ENCODE measurements at regions not wholly inside any gene's neighbourhood (a gene's known extent, or its start where the extent isn't known, plus 50 kb on each side); places are given as distances from the start of the nearest gene placed in this dataset.

DNA sequence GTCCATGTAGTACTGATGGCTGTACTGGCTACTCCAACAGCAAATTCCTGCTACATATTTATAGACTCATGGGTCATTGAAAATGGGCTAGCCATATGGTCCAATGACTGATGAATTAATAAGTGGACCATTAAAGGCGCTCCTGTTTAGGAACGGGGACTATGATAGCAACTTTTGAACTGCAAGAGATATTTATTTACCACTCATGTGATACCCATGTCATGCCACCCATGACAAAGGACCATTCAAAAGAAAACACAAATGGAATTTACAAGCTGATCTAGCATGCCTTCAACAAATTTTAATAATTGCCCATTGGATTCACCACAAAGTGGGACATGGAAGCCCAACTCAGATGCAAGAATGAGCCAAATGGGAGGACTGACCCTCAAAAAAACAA, 240.0 kb upstream of the GALNTL6 start:
- H3K23me2 ChIP-seq (ENCODE audit: low read depth, low read length): no peaks in the 10 kb centered on the region
- WGBS, 2 experiments (ENCODE audit: extremely low coverage in 1 of 2, insufficient coverage in 1 of 2, insufficient read length in 1 of 2, insufficient replicate concordance in 2 of 2, low coverage in 1 of 2, low lambda C conversion rate in 2 of 2, missing lambda C conversion rate in 1 of 2): 94% methylated on average over 2 of the region's 2 CpGs; no CpG with 5 or more reads in 1 of the 2 experiments
- no peak overlapping the region for H4K5ac ChIP-seq (ENCODE audit: insufficient read length, low read depth, low read length)
- H3K14ac ChIP-seq (ENCODE audit: insufficient read length): no peak overlapping the region
- no peaks in the 10 kb centered on the region for H3K4me1 ChIP-seq (replicated peaks in 1 of 4; ENCODE audit: control insufficient read depth in 3 of 4, insufficient read depth in 4 of 4, low read length in 3 of 4)
- no peak overlapping the region for H3K4ac ChIP-seq (replicated peaks; ENCODE audit: insufficient read length, low read depth, low read length)
- H4K91ac ChIP-seq (replicated peaks; ENCODE audit: insufficient read length, low read length): no peak overlapping the region
- no peak overlapping the region for H3K27ac ChIP-seq (ENCODE audit: low read depth, low read length)
- H3K18ac ChIP-seq (ENCODE audit: extremely low read depth, low read length): no peak overlapping the region
- H4K20me1 ChIP-seq (replicated peaks in 1 of 2; ENCODE audit: control insufficient read depth in 1 of 2, insufficient read depth in 2 of 2, low read length in 2 of 2): no peaks in the 10 kb centered on the region
- no peak overlapping the region for H2BK12ac ChIP-seq (ENCODE audit: low read depth, low read length)
- H3K36me3 ChIP-seq (ENCODE audit: control insufficient read depth in 2 of 4, insufficient read depth in 4 of 4, low read length in 3 of 4): no peaks in the 10 kb centered on the region
- DNase-seq (ENCODE audit: low read depth in 1 of 2, low spot score in 2 of 2): no peak
- H3K27me3 ChIP-seq (replicated peaks in 1 of 4; ENCODE audit: control insufficient read depth in 3 of 4, extremely low read depth in 1 of 4, insufficient read depth in 3 of 4, low read length in 3 of 4): no peaks in the 10 kb centered on the region
- no peaks in the 10 kb centered on the region; a peak in 1 of 4 replicates for H3K9me3 ChIP-seq (ENCODE audit: insufficient read depth in 2 of 2, low read depth in 1 of 2, low read length in 1 of 2)
- H2BK120ac ChIP-seq (replicated peaks; ENCODE audit: low read depth, low read length): no peak overlapping the region
- POLR2A ChIA-PET (ENCODE audit: partially characterized antibody): no interaction called here
- no peak overlapping the region for H4K8ac ChIP-seq (ENCODE audit: extremely low read depth, insufficient read depth, low read length)
- no peak overlapping the region for H2BK20ac ChIP-seq (ENCODE audit: low read length)
- H2BK15ac ChIP-seq (ENCODE audit: low read length): no peak overlapping the region
- H2BK5ac ChIP-seq (ENCODE audit: low read depth, low read length): no peak overlapping the region
- H3K4me3 ChIP-seq (ENCODE audit: extremely low read depth in 1 of 4, insufficient read depth in 2 of 4, low read depth in 3 of 4, low read length in 4 of 4): no peak overlapping the region
- no peak overlapping the region for H3K4me2 ChIP-seq (ENCODE audit: insufficient read depth in 1 of 2, low read depth in 2 of 2, low read length in 2 of 2)
- H3K56ac ChIP-seq (replicated peaks; ENCODE audit: insufficient read length, low read depth, low read length): no peak overlapping the region
- no peaks in the 10 kb centered on the region for H3K79me2 ChIP-seq (ENCODE audit: control insufficient read depth in 1 of 2, insufficient read depth in 2 of 2, low read length in 2 of 2)
- H3K9ac ChIP-seq (replicated peaks in 1 of 4; ENCODE audit: extremely low read depth in 1 of 4, low read depth in 3 of 4, low read length in 3 of 4): no peak overlapping the region
- FAIRE-seq: no peak
- CTCF ChIA-PET (ENCODE audit: partially characterized antibody): no interaction called here
- no peak overlapping the region for H2AFZ ChIP-seq (ENCODE audit: low read length)
- no peak overlapping the region for H3K23ac ChIP-seq (ENCODE audit: insufficient read length)
- no peaks in the 10 kb centered on the region for H3K79me1 ChIP-seq (ENCODE audit: low read depth, low read length)
- no peak overlapping the region for H2AK5ac ChIP-seq (ENCODE audit: low read depth, low read length)
- TF ChIP-seq EZH2 (IDR thresholded peaks at IDR 0.05; ENCODE audit: low read depth, low read length, severe bottlenecking) (no peak), SIX5 (IDR thresholded peaks at IDR 0.05; ENCODE audit: low read depth, low read length) (no peak), POLR2A (IDR thresholded peaks at IDR 0.05; ENCODE audit: control extremely low read depth in 1 of 2, low read depth in 2 of 2, low read length in 2 of 2) (no peak), JUN (IDR thresholded peaks at IDR 0.05; ENCODE audit: low read depth, low read length) (no peak), HDAC2 (IDR thresholded peaks at IDR 0.05; ENCODE audit: borderline replicate concordance in 1 of 2, low read depth in 2 of 2, low read length in 2 of 2) (no peak), RXRA (IDR thresholded peaks at IDR 0.05; ENCODE audit: insufficient read depth, low read depth, low read length) (no peak), GTF2F1 (IDR thresholded peaks at IDR 0.05; ENCODE audit: borderline replicate concordance, low read depth, low read length) (no peak), POLR2AphosphoS5 (IDR thresholded peaks at IDR 0.05; ENCODE audit: low read depth, low read length) (no peak), CBX8 (IDR thresholded peaks at IDR 0.05; ENCODE audit: borderline replicate concordance, low read depth, low read length) (no peak), GABPA (IDR thresholded peaks at IDR 0.05; ENCODE audit: borderline replicate concordance, insufficient read depth, low read length) (no peak)
- TF ChIP-seq, protein P1, sequence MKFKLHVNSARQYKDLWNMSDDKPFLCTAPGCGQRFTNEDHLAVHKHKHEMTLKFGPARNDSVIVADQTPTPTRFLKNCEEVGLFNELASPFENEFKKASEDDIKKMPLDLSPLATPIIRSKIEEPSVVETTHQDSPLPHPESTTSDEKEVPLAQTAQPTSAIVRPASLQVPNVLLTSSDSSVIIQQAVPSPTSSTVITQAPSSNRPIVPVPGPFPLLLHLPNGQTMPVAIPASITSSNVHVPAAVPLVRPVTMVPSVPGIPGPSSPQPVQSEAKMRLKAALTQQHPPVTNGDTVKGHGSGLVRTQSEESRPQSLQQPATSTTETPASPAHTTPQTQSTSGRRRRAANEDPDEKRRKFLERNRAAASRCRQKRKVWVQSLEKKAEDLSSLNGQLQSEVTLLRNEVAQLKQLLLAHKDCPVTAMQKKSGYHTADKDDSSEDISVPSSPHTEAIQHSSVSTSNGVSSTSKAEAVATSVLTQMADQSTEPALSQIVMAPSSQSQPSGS (IDR thresholded peaks at IDR 0.05; ENCODE audit: low read length): no peak
- TF ChIP-seq, protein P2, sequence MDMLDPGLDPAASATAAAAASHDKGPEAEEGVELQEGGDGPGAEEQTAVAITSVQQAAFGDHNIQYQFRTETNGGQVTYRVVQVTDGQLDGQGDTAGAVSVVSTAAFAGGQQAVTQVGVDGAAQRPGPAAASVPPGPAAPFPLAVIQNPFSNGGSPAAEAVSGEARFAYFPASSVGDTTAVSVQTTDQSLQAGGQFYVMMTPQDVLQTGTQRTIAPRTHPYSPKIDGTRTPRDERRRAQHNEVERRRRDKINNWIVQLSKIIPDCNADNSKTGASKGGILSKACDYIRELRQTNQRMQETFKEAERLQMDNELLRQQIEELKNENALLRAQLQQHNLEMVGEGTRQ (IDR thresholded peaks at IDR 0.05; ENCODE audit: low read length): no peak
